ENCODE measurements at regions not wholly inside any gene's neighbourhood (a gene's known extent, or its start where the extent isn't known, plus 50 kb on each side); places are given as distances from the start of the nearest gene placed in this dataset.

DNA sequence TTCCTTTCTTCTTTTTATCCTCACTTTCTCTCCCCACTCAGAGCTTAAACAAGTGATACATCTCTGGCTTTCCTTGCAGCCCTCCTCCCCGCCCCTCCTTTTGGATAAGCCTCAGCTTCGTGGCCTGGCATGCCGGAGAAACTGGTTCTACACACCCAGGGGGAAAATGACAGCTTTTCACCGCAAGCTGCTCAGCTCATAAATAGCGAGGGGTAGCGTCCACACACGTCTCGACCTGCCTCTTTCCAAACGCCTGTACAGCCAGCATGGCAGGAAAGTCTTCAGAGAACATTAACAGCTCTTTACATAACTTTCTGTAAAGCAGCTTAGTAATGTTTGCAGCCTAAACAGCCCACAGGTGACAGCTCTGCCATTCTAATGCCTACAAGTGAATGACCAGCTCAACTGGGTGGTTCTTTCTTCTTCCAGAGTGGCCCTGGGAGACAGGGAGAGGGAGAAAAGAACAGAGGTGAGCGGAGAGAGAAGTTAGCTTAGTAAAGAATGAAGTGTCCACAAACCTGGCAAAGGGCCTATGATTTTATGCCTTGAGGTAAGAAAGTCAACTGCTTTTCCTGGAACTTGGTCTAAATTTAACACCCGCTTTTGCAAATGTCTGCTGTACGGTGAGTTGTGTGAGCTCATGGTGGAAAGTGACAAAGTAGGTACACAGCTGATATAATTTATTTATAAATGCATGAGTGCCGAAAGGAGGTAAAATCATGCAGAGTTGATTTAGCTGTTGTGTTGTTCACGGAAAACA, 251.5 kb downstream of the TFAP2A start:
- TF ChIP-seq, protein P1, sequence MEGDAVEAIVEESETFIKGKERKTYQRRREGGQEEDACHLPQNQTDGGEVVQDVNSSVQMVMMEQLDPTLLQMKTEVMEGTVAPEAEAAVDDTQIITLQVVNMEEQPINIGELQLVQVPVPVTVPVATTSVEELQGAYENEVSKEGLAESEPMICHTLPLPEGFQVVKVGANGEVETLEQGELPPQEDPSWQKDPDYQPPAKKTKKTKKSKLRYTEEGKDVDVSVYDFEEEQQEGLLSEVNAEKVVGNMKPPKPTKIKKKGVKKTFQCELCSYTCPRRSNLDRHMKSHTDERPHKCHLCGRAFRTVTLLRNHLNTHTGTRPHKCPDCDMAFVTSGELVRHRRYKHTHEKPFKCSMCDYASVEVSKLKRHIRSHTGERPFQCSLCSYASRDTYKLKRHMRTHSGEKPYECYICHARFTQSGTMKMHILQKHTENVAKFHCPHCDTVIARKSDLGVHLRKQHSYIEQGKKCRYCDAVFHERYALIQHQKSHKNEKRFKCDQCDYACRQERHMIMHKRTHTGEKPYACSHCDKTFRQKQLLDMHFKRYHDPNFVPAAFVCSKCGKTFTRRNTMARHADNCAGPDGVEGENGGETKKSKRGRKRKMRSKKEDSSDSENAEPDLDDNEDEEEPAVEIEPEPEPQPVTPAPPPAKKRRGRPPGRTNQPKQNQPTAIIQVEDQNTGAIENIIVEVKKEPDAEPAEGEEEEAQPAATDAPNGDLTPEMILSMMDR (IDR thresholded peaks at IDR 0.05; ENCODE audit: insufficient read depth, low read depth, low read length) = no peak
- TF ChIP-seq EZH2 (IDR thresholded peaks at IDR 0.05; ENCODE audit: insufficient read depth, low read length) = no peak
